NCI-H2227 (cell line): ENCODE measurements at regions not wholly inside any gene's neighbourhood (a gene's known extent, or its start where the extent isn't known, plus 50 kb on each side); places are given as distances from the start of the nearest gene placed in this dataset.
"Not testable (repeated sequence)": the region's sequence is repeated elsewhere in the genome, so short reads cannot be mapped to it uniquely, and the experiment has no call there.

Experiments used
- DNase-seq: peaks from one replicate; lab custom pipeline; 2025; ENCODE audit not compliant: unreplicated experiment; lab: John Stamatoyannopoulos, UW

- no peak for DNase-seq
Observed at GRCh38 chr13:57899096-57899495, 267.6 kb downstream of the PCDH17 start.

- DNase-seq: not testable (repeated sequence)
Observed at GRCh38 chr13:57909833-57910232, 278.3 kb downstream of the PCDH17 start.

GRCh38 chr13:57918086-57918485, 286.5 kb downstream of the PCDH17 start:
- no peak for DNase-seq

- DNase-seq: no peak
Observed at GRCh38 chr13:57918913-57919312, 287.4 kb downstream of the PCDH17 start.

- no peak for DNase-seq
Observed at GRCh38 chr13:57925250-57925649, 293.7 kb downstream of the PCDH17 start.

GRCh38 chr13:57925751-57926150, 294.2 kb downstream of the PCDH17 start:
- DNase-seq: no peak

- DNase-seq: no peak
Observed at GRCh38 chr13:57932061-57932460, 300.5 kb downstream of the PCDH17 start.

GRCh38 chr13:57933606-57934005, 302.1 kb downstream of the PCDH17 start:
- no peak for DNase-seq

GRCh38 chr13:57935965-57936364, 304.4 kb downstream of the PCDH17 start:
- no peak for DNase-seq

- DNase-seq: no peak
Observed at GRCh38 chr13:57946361-57946760, 314.8 kb downstream of the PCDH17 start.

GRCh38 chr13:57948884-57949283, 317.3 kb downstream of the PCDH17 start:
- no peak for DNase-seq

GRCh38 chr13:57969951-57970350, 338.4 kb downstream of the PCDH17 start:
- no peak for DNase-seq

- DNase-seq: no peak
Observed at GRCh38 chr13:57970404-57970803, 338.9 kb downstream of the PCDH17 start.

- DNase-seq: no peak
Observed at GRCh38 chr13:57982782-57983181, 351.2 kb downstream of the PCDH17 start.

- no peak for DNase-seq
Observed at GRCh38 chr13:57988276-57988675, 356.7 kb downstream of the PCDH17 start.

- no peak for DNase-seq
Observed at GRCh38 chr13:57991041-57991440, 359.5 kb downstream of the PCDH17 start.

GRCh38 chr13:57992416-57992815, 360.9 kb downstream of the PCDH17 start:
- DNase-seq: no peak

- DNase-seq: no peak
Observed at GRCh38 chr13:57996717-57997116, 365.2 kb downstream of the PCDH17 start.

GRCh38 chr13:58004751-58005150, 373.2 kb downstream of the PCDH17 start:
- DNase-seq: no peak

GRCh38 chr13:58018020-58018419, 386.5 kb downstream of the PCDH17 start:
- DNase-seq: no peak

GRCh38 chr13:58018865-58019264, 387.3 kb downstream of the PCDH17 start:
- no peak for DNase-seq

GRCh38 chr13:58024103-58024502, 392.6 kb downstream of the PCDH17 start:
- no peak for DNase-seq

GRCh38 chr13:58025821-58026220, 394.3 kb downstream of the PCDH17 start:
- DNase-seq: no peak
